Kidney (tissue), 13 donors: ENCODE measurements at regions not wholly inside any gene's neighbourhood (a gene's known extent, or its start where the extent isn't known, plus 50 kb on each side); places are given as distances from the start of the nearest gene placed in this dataset.

Experiments used
- DNase-seq, 5 donors: peaks; one replicate each; pipeline ENCODE4 v3.0.0-alpha.2; 2013 to 2020
- FAIRE-seq: peaks from 2 replicates; lab custom pipeline; 2012; peaks lifted over from hg19 to GRCh38; lab: Jason Lieb, UNC
- H3K27ac ChIP-seq, 2 donors: one replicate each; pipeline ENCODE4 v1.7.0; 2013; ENCODE audit warnings: low read depth in 2 of 2, low read length in 2 of 2, inconsistent platforms in 1 of 2
- H3K27me3 ChIP-seq: one replicate; pipeline ENCODE4 v1.7.1; 2013; ENCODE audit warnings: low read length, inconsistent platforms; ENCODE audit not compliant: control insufficient read depth, insufficient read depth
- H3K36me3 ChIP-seq, 3 donors: one replicate each; pipeline versions ENCODE4 v1.7.0 to v1.7.1; 2013; ENCODE audit warnings: low read length in 3 of 3, control low read depth in 1 of 3, inconsistent platforms in 1 of 3; ENCODE audit not compliant: insufficient read depth in 3 of 3, control insufficient read depth in 2 of 3
- H3K4me1 ChIP-seq, 3 donors: one replicate each; pipeline versions ENCODE4 v1.7.0 to v1.7.1; 2013; ENCODE audit warnings: low read length in 3 of 3, inconsistent platforms in 1 of 3, low read depth in 1 of 3; ENCODE audit not compliant: control insufficient read depth in 2 of 3, insufficient read depth in 2 of 3
- H3K4me3 ChIP-seq, 3 donors: one replicate each; pipeline versions ENCODE4 v1.7.0 to v1.8.1; 2013; ENCODE audit warnings: low read length in 3 of 3, control low read depth in 1 of 3, inconsistent platforms in 1 of 3
- H3K9ac ChIP-seq, 3 donors: one replicate each; pipeline versions ENCODE4 v1.7.0 to v1.7.1; 2013; ENCODE audit warnings: low read length in 3 of 3, control low read depth in 1 of 3, inconsistent platforms in 1 of 3
- H3K9me3 ChIP-seq, 3 donors: one replicate each; pipeline versions ENCODE4 v1.7.0 to v1.7.1; 2013; ENCODE audit warnings: low read length in 3 of 3, control low read depth in 1 of 3, inconsistent platforms in 1 of 3; ENCODE audit not compliant: control insufficient read depth in 2 of 3, insufficient read depth in 1 of 3
- CTCF ChIP-seq: IDR thresholded peaks from 3 replicates; pipeline ENCODE4 v1.5.1; 2012; ENCODE audit warnings: mild to moderate bottlenecking, moderate library complexity, borderline replicate concordance; ENCODE audit not compliant: insufficient read depth; ENCODE audit errors: extremely low read depth
- intact Hi-C: fragments of 100-400 bp; cut with DNase I; formaldehyde crosslinking; loops from one replicate; pipeline ENCODE4 v1.11.1; 2022
- donor health status: control.
- donor health status: control.
- donor health status: control.
- donor health status: control.
- donor health status: control.
- donor health status: DM: yes; HTN: yes; CAD: no.
- donor health status: Normal renal cell carcinoma (clear cell type).

GRCh38 chr20:12074111-12074655 is 156.5 kb downstream of the BTBD3 start:
- no peak for FAIRE-seq
- intact Hi-C loops, result no loop called here
- Histone ChIP-seq H3K27ac (no peak overlapping the region), H3K27me3 (no peaks in the 10 kb centered on the region), H3K9ac (no peak overlapping the region), H3K4me3 (no peak overlapping the region), H3K9me3 (no peaks in the 10 kb centered on the region), H3K36me3 (no peaks in the 10 kb centered on the region), H3K4me1 (no peaks in the 10 kb centered on the region)
- TF ChIP-seq CTCF, result no peak
- no peak for DNase-seq

DNA sequence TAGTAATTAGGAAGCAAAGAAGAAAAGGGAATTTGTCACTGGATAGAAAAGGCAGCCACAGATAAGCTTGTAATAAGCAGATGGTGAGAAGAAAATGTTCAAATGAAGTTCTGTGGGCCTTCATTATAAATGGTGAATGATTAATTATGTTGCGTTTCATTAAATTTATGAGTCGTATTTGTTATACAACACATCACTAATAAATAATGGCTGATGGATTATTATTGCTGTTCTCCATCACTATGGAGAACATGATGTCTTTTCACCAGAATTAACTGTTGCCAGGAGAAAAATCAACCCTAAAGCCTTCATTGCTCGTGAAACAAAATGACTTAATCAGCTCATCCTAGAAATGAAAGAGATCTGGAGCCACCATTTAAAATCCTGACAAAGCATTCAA is 158.5 kb downstream of the BTBD3 start:
- H3K36me3 ChIP-seq, result no peaks in the 10 kb centered on the region
- no peak for TF ChIP-seq CTCF
- H3K9ac ChIP-seq, result no peak overlapping the region
- no peak overlapping the region for H3K27ac ChIP-seq
- H3K27me3 ChIP-seq, result no peaks in the 10 kb centered on the region
- FAIRE-seq, result no peak
- no peak overlapping the region for H3K4me3 ChIP-seq
- H3K9me3 ChIP-seq, result no peaks in the 10 kb centered on the region
- DNase-seq, result no peak
- intact Hi-C loops, result no loop called here
- no peaks in the 10 kb centered on the region for H3K4me1 ChIP-seq

DNA sequence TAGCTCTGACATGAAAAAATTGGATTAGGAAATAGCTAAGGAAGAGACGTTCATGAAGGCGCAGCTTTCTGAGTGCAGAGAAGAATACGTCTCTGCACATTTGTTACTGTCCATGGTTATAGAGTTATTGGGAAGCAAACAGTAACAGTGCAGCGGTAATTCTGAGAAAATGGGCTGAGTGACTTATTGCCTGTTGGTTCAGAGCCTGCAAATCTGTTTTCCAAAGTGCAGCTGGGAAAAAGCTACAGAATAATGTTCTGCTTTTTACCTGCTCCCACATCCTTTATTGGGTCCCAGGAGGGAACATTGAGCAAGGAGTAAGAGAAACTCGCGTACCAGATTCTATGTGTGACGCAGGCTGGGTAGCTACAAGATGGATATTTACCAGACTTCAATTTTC is 160.2 kb downstream of the BTBD3 start:
- Histone ChIP-seq H3K36me3 (no peaks in the 10 kb centered on the region), H3K4me3 (no peak overlapping the region), H3K9me3 (no peaks in the 10 kb centered on the region), H3K27ac (no peak overlapping the region), H3K27me3 (no peaks in the 10 kb centered on the region), H3K9ac (no peak overlapping the region), H3K4me1 (no peaks in the 10 kb centered on the region)
- DNase-seq (peak in 1 of 5 donors; percentile 10), FAIRE-seq (no peak)
- no peak for TF ChIP-seq CTCF
- intact Hi-C loops, result no loop called here

DNA sequence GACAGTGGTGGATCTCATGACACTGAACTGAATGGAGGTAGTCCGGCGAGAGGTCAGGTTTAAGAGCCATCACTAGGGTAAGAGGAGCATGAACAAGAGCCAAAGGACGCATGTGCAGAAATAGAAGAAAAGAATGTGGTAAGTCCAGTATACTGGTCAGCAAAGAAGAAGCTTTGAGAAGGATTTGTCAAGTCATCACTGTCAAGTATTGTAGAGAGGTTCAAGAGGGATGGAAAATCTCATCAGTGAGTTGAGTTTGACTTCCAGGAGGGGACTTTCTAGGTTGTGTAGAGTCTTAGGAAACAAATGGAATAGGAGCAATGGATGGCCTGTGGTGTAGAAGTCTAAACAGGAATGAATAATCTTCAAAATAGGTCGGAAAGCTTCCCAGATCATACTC is 161.8 kb downstream of the BTBD3 start:
- H3K27ac ChIP-seq, result no peak overlapping the region
- intact Hi-C loops, result no loop called here
- FAIRE-seq, result no peak
- TF ChIP-seq CTCF, result no peak
- H3K27me3 ChIP-seq, result no peaks in the 10 kb centered on the region
- no peak overlapping the region for H3K9ac ChIP-seq
- no peaks in the 10 kb centered on the region for H3K36me3 ChIP-seq
- no peaks in the 10 kb centered on the region for H3K9me3 ChIP-seq
- H3K4me3 ChIP-seq, result no peak overlapping the region
- no peaks in the 10 kb centered on the region for H3K4me1 ChIP-seq
- no peak for DNase-seq
